ENCODE measurements at regions not wholly inside any gene's neighbourhood (a gene's known extent, or its start where the extent isn't known, plus 50 kb on each side); places are given as distances from the start of the nearest gene placed in this dataset.

GRCh38 chrX:140928739-140929138 lies 73.7 kb upstream of the SPANXB1 start:
- no peak for TF ChIP-seq CTCF (IDR thresholded peaks at IDR 0.05)
- Mint-ChIP-seq H3K36me3 (ENCODE audit: low read depth) (no peaks in the 10 kb centered on the region), H3K27me3 (ENCODE audit: insufficient read depth) (peaks cover 11% of the 10 kb centered on the region), H3K4me3 (no peak overlapping the region), H3K27ac (no peak overlapping the region), H3K4me1 (ENCODE audit: low read depth) (peaks cover 9% of the 10 kb centered on the region; the same call in 1 of the 2 replicates), H3K9me3 (no peaks in the 10 kb centered on the region)
- DNase-seq: no peak

- H3K9me3 Mint-ChIP-seq: no peaks in the 10 kb centered on the region
- DNase-seq: no peak
- H3K27me3 Mint-ChIP-seq (ENCODE audit: insufficient read depth): peaks cover 13% of the 10 kb centered on the region
- no peak overlapping the region for H3K27ac Mint-ChIP-seq
- no peak overlapping the region for H3K4me3 Mint-ChIP-seq
- no peaks in the 10 kb centered on the region for H3K36me3 Mint-ChIP-seq (ENCODE audit: low read depth)
- no peak for TF ChIP-seq CTCF (IDR thresholded peaks at IDR 0.05)
- H3K4me1 Mint-ChIP-seq (ENCODE audit: low read depth): no peaks in the 10 kb centered on the region
Measured at GRCh38 chrX:140933016-140933415, 69.4 kb upstream of the SPANXB1 start.

GRCh38 chrX:140933874-140934655 lies 68.3 kb upstream of the SPANXB1 start:
- TF ChIP-seq CTCF (IDR thresholded peaks at IDR 0.05): no peak
- Mint-ChIP-seq H3K9me3 (no peaks in the 10 kb centered on the region), H3K4me3 (no peak overlapping the region), H3K4me1 (ENCODE audit: low read depth) (no peaks in the 10 kb centered on the region), H3K27me3 (ENCODE audit: insufficient read depth) (peaks cover 13% of the 10 kb centered on the region), H3K27ac (no peak overlapping the region), H3K36me3 (ENCODE audit: low read depth) (no peaks in the 10 kb centered on the region)
- no peak for DNase-seq

- Mint-ChIP-seq H3K4me1 (ENCODE audit: low read depth) (no peaks in the 10 kb centered on the region), H3K27ac (no peak overlapping the region), H3K9me3 (no peaks in the 10 kb centered on the region), H3K27me3 (ENCODE audit: insufficient read depth) (peaks cover 6% of the 10 kb centered on the region; the same call in 1 of the 2 replicates), H3K36me3 (ENCODE audit: low read depth) (no peaks in the 10 kb centered on the region), H3K4me3 (no peak overlapping the region)
- DNase-seq: no peak
- TF ChIP-seq CTCF (IDR thresholded peaks at IDR 0.05): no peak
Measured at GRCh38 chrX:140943513-140943912, 58.9 kb upstream of the SPANXB1 start.

GRCh38 chrX:140944710-140945109 lies 57.7 kb upstream of the SPANXB1 start:
- no peak overlapping the region for H3K4me3 Mint-ChIP-seq
- DNase-seq: no peak
- no peak overlapping the region for H3K27ac Mint-ChIP-seq
- peaks cover 6% of the 10 kb centered on the region for H3K27me3 Mint-ChIP-seq (ENCODE audit: insufficient read depth)
- no peaks in the 10 kb centered on the region for H3K9me3 Mint-ChIP-seq
- H3K4me1 Mint-ChIP-seq (ENCODE audit: low read depth): no peaks in the 10 kb centered on the region
- H3K36me3 Mint-ChIP-seq (ENCODE audit: low read depth): no peaks in the 10 kb centered on the region
- TF ChIP-seq CTCF (IDR thresholded peaks at IDR 0.05): no peak
